SK-N-SH (cell line): ENCODE measurements at regions not wholly inside any gene's neighbourhood (a gene's known extent, or its start where the extent isn't known, plus 50 kb on each side); places are given as distances from the start of the nearest gene placed in this dataset.

ENCODE experiments used
- PBX3 ChIP-seq: IDR thresholded peaks from 2 replicates; pipeline ENCODE4; 2012
- POLR2AphosphoS5 ChIP-seq: IDR thresholded peaks from 2 replicates; pipeline ENCODE4 v1.6.1; 2012; ENCODE audit warnings: low read depth, low read length
- RAD21 ChIP-seq: IDR thresholded peaks from 2 replicates; pipeline ENCODE4 v1.6.1; 2012; ENCODE audit warnings: mild to moderate bottlenecking, low read length
- RFX5 ChIP-seq: IDR thresholded peaks from 2 replicates; pipeline ENCODE4 v1.6.1; 2012; ENCODE audit warnings: mild to moderate bottlenecking, improper control_type of control experiment, low read length
- TCF12 ChIP-seq: IDR thresholded peaks from 2 replicates; pipeline ENCODE4 v1.4.0; 2012
- TEAD4 ChIP-seq: IDR thresholded peaks from 2 replicates; pipeline ENCODE4 v1.4.0; 2012; ENCODE audit warnings: mild to moderate bottlenecking, borderline replicate concordance; ENCODE audit not compliant: insufficient read depth
- USF1 ChIP-seq: IDR thresholded peaks from 2 replicates; pipeline ENCODE4 v1.4.0; 2012; ENCODE audit warnings: low read depth, borderline replicate concordance
- TF ChIP-seq, protein P1 (sequence below): fragments of 200-600 bp; sonication (generic); IDR thresholded peaks from 2 replicates; pipeline ENCODE4 v1.6.1; 2017; ENCODE audit warnings: antibody characterized with exemption, mild to moderate bottlenecking, moderate library complexity

DNA sequence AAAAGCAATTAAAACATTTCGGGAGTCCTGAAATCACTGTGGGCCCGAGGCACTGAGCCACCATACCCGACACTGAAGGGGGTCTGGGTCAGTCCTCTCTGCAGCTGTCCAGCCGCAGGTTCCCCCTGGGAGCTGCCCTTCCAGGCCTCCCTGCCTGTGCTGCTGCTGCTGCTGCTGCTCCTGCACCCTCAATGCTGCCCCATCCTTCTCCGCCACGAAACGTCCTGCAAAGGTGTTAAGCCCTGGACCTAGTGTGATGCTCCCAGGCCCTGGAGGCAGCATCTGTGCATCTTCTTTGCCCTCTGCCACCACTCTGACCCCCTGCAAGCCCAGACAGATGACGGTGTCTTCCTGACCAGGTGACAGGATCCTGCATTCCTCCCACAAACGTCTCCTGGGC lies 513.3 kb downstream of the NPHP4 start:
- TF ChIP-seq RFX5 (no peak), TCF12 (no peak), TEAD4 (no peak), PBX3 (no peak), RAD21 (no peak), USF1 (no peak), POLR2AphosphoS5 (no peak)
- TF ChIP-seq, protein P1, sequence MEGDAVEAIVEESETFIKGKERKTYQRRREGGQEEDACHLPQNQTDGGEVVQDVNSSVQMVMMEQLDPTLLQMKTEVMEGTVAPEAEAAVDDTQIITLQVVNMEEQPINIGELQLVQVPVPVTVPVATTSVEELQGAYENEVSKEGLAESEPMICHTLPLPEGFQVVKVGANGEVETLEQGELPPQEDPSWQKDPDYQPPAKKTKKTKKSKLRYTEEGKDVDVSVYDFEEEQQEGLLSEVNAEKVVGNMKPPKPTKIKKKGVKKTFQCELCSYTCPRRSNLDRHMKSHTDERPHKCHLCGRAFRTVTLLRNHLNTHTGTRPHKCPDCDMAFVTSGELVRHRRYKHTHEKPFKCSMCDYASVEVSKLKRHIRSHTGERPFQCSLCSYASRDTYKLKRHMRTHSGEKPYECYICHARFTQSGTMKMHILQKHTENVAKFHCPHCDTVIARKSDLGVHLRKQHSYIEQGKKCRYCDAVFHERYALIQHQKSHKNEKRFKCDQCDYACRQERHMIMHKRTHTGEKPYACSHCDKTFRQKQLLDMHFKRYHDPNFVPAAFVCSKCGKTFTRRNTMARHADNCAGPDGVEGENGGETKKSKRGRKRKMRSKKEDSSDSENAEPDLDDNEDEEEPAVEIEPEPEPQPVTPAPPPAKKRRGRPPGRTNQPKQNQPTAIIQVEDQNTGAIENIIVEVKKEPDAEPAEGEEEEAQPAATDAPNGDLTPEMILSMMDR, result no peak
